CD4-positive, alpha-beta T cell treated with Interleukin-2 at 100 ng/mL for 4 hours (primary cell): ENCODE measurements at regions not wholly inside any gene's neighbourhood (a gene's known extent, or its start where the extent isn't known, plus 50 kb on each side); places are given as distances from the start of the nearest gene placed in this dataset.
"Not testable (repeated sequence)": the region's sequence is repeated elsewhere in the genome, so short reads cannot be mapped to it uniquely, and the experiment has no call there.

Experiments
- DNase-seq: peaks from one replicate; pipeline ENCODE4 v3.0.0-alpha.2; 2020; ENCODE audit warnings: low spot score

GRCh38 chr2:118611691-118612090, 235.8 kb downstream of the EN1 start:
- DNase-seq = no peak

- DNase-seq = no peak
Observed at GRCh38 chr2:118609138-118609537, 238.3 kb downstream of the EN1 start.

GRCh38 chr2:118607641-118608040, 239.8 kb downstream of the EN1 start:
- DNase-seq = no peak

- DNase-seq = no peak
Observed at GRCh38 chr2:118604811-118605210, 242.6 kb downstream of the EN1 start.

- no peak for DNase-seq
Observed at GRCh38 chr2:118604371-118604770, 243.1 kb downstream of the EN1 start.

GRCh38 chr2:118599141-118599540, 248.3 kb downstream of the EN1 start:
- no peak for DNase-seq

GRCh38 chr2:118596620-118597019, 250.8 kb downstream of the EN1 start:
- DNase-seq = no peak

GRCh38 chr2:118593257-118593656, 254.2 kb downstream of the EN1 start:
- no peak for DNase-seq

- no peak for DNase-seq
Observed at GRCh38 chr2:118591223-118591622, 256.2 kb downstream of the EN1 start.

GRCh38 chr2:118589721-118590120, 257.7 kb downstream of the EN1 start:
- no peak for DNase-seq

- DNase-seq = no peak
Observed at GRCh38 chr2:118588850-118589249, 258.6 kb downstream of the EN1 start.

- no peak for DNase-seq
Observed at GRCh38 chr2:118586312-118586711, 261.1 kb downstream of the EN1 start.

- DNase-seq = no peak
Observed at GRCh38 chr2:118584877-118585276, 262.6 kb downstream of the EN1 start.

- no peak for DNase-seq
Observed at GRCh38 chr2:118584062-118584749, 263.2 kb downstream of the EN1 start.

GRCh38 chr2:118582058-118582457, 265.4 kb downstream of the EN1 start:
- no peak for DNase-seq

GRCh38 chr2:118580651-118581050, 266.8 kb downstream of the EN1 start:
- no peak for DNase-seq

GRCh38 chr2:118580107-118580506, 267.3 kb downstream of the EN1 start:
- no peak for DNase-seq

- DNase-seq = no peak
Observed at GRCh38 chr2:118577202-118577601, 270.2 kb downstream of the EN1 start.

GRCh38 chr2:118576109-118576855, 271.2 kb downstream of the EN1 start:
- DNase-seq = no peak

GRCh38 chr2:118572380-118572779, 275.1 kb downstream of the EN1 start:
- not testable (repeated sequence) for DNase-seq

GRCh38 chr2:118569876-118570535, 277.4 kb downstream of the EN1 start:
- no peak for DNase-seq

GRCh38 chr2:118568700-118569099, 278.7 kb downstream of the EN1 start:
- DNase-seq = no peak
